ENCODE measurements at regions not wholly inside any gene's neighbourhood (a gene's known extent, or its start where the extent isn't known, plus 50 kb on each side); places are given as distances from the start of the nearest gene placed in this dataset.
A peak's percentile ranks its signal among the peaks of the same experiment; 100 is the strongest.

- no peak for DNase-seq (ENCODE audit: low read depth)
Observed at GRCh38 chr19:31092274-31092673, 257.0 kb downstream of the TSHZ3 start.

GRCh38 chr19:31089681-31090080, 259.6 kb downstream of the TSHZ3 start:
- no peak for DNase-seq (ENCODE audit: low read depth)

- DNase-seq (ENCODE audit: low read depth) = no peak
Observed at GRCh38 chr19:31085125-31085524, 264.1 kb downstream of the TSHZ3 start.

GRCh38 chr19:31083105-31083504, 266.1 kb downstream of the TSHZ3 start:
- no peak for DNase-seq (ENCODE audit: low read depth)

- no peak for DNase-seq (ENCODE audit: low read depth)
Observed at GRCh38 chr19:31075146-31075655, 274.0 kb downstream of the TSHZ3 start.

GRCh38 chr19:31074199-31075125, 274.8 kb downstream of the TSHZ3 start:
- DNase-seq (ENCODE audit: low read depth) = no peak

- no peak for DNase-seq (ENCODE audit: low read depth)
Observed at GRCh38 chr19:31073485-31074198, 275.6 kb downstream of the TSHZ3 start.

- no peak for DNase-seq (ENCODE audit: low read depth)
Observed at GRCh38 chr19:31072451-31072850, 276.8 kb downstream of the TSHZ3 start.

- DNase-seq (ENCODE audit: low read depth) = peak; percentile 21
Observed at GRCh38 chr19:31071136-31071855, 277.9 kb downstream of the TSHZ3 start.

GRCh38 chr19:31070146-31071065, 278.8 kb downstream of the TSHZ3 start:
- DNase-seq (ENCODE audit: low read depth) = no peak

GRCh38 chr19:31068268-31068667, 281.0 kb downstream of the TSHZ3 start:
- no peak for DNase-seq (ENCODE audit: low read depth)

GRCh38 chr19:31066385-31066784, 282.9 kb downstream of the TSHZ3 start:
- DNase-seq (ENCODE audit: low read depth) = peak; percentile 81

GRCh38 chr19:31064491-31064890, 284.7 kb downstream of the TSHZ3 start:
- no peak for DNase-seq (ENCODE audit: low read depth)

- no peak for DNase-seq (ENCODE audit: low read depth)
Observed at GRCh38 chr19:31058676-31059340, 290.4 kb downstream of the TSHZ3 start.

- no peak for DNase-seq (ENCODE audit: low read depth)
Observed at GRCh38 chr19:31057476-31057875, 291.8 kb downstream of the TSHZ3 start.

- no peak for DNase-seq (ENCODE audit: low read depth)
Observed at GRCh38 chr19:31055454-31055853, 293.8 kb downstream of the TSHZ3 start.

- DNase-seq (ENCODE audit: low read depth) = peak; percentile 67
Observed at GRCh38 chr19:31054430-31054829, 294.8 kb downstream of the TSHZ3 start.

GRCh38 chr19:31049431-31049830, 299.8 kb downstream of the TSHZ3 start:
- no peak for DNase-seq (ENCODE audit: low read depth)

- no peak for DNase-seq (ENCODE audit: low read depth)
Observed at GRCh38 chr19:31046024-31046423, 303.2 kb downstream of the TSHZ3 start.

- no peak for DNase-seq (ENCODE audit: low read depth)
Observed at GRCh38 chr19:31041461-31041860, 307.8 kb downstream of the TSHZ3 start.
